Erythroblast (primary cell): ENCODE measurements at regions not wholly inside any gene's neighbourhood (a gene's known extent, or its start where the extent isn't known, plus 50 kb on each side); places are given as distances from the start of the nearest gene placed in this dataset.

Source experiments
- GATA1 ChIP-seq: IDR thresholded peaks from 2 replicates; pipeline ENCODE4 v1.6.1; 2011; ENCODE audit warnings: low read depth, mild to moderate bottlenecking, control low read depth, low read length, moderate library complexity
- POLR2A ChIP-seq: IDR thresholded peaks from 2 replicates; pipeline ENCODE4 v1.6.1; 2011; ENCODE audit warnings: mild to moderate bottlenecking, low read length

- no peak for TF ChIP-seq POLR2A
- TF ChIP-seq GATA1: no peak
These were observed 140.4 kb upstream of the RPS23 start for GRCh38 chr5:82418608-82418950.
